Smooth muscle cell (in vitro differentiated cells): ENCODE measurements at regions not wholly inside any gene's neighbourhood (a gene's known extent, or its start where the extent isn't known, plus 50 kb on each side); places are given as distances from the start of the nearest gene placed in this dataset.

Experiments used
- DNase-seq: peaks from one replicate; lab custom pipeline; 2025; ENCODE audit not compliant: unreplicated experiment; lab: John Stamatoyannopoulos, UW
- H2AFZ ChIP-seq: fragments of 200-600 bp; sonication (generic); 2 replicates; pipeline ENCODE4 v1.6.0; 2016; ENCODE audit warnings: antibody characterized with exemption, low read depth, mild to moderate bottlenecking
- H3F3A ChIP-seq: fragments of 200-600 bp; sonication (generic); 2 replicates; pipeline ENCODE4 v1.6.0; 2017; ENCODE audit warnings: antibody characterized with exemption, low read depth
- H3K27ac ChIP-seq: fragments of 200-600 bp; sonication (generic); 2 replicates; pipeline ENCODE4 v1.5.1; 2016; ENCODE audit warnings: low read depth, mild to moderate bottlenecking
- H3K27me3 ChIP-seq: fragments of 200-600 bp; sonication (generic); 2 replicates; pipeline ENCODE4 v1.6.1; 2016; ENCODE audit warnings: low read depth, mild to moderate bottlenecking
- H3K36me3 ChIP-seq: fragments of 200-600 bp; sonication (generic); 2 replicates; pipeline ENCODE4 v1.5.1; 2016; ENCODE audit warnings: low read depth
- H3K4me1 ChIP-seq: fragments of 200-600 bp; sonication (generic); 2 replicates; pipeline ENCODE4 v1.5.1; 2016; ENCODE audit warnings: low read depth
- H3K4me2 ChIP-seq: fragments of 200-600 bp; sonication (generic); 2 replicates; pipeline ENCODE4 v1.6.0; 2016; ENCODE audit warnings: mild to moderate bottlenecking
- H3K4me3 ChIP-seq: fragments of 200-600 bp; sonication (generic); 2 replicates; pipeline ENCODE4 v1.5.1; 2016; ENCODE audit warnings: mild to moderate bottlenecking
- H3K79me2 ChIP-seq: fragments of 200-600 bp; sonication (generic); 2 replicates; pipeline ENCODE4 v1.6.0; 2016; ENCODE audit warnings: low read depth, mild to moderate bottlenecking
- H3K9ac ChIP-seq: fragments of 200-600 bp; sonication (generic); 2 replicates; pipeline ENCODE4 v1.6.0; 2016; ENCODE audit warnings: low read depth
- H3K9me3 ChIP-seq: fragments of 200-600 bp; sonication (generic); replicated peaks from 2 replicates; pipeline ENCODE4 v1.5.1; 2016; ENCODE audit warnings: low read depth
- H4K20me1 ChIP-seq: fragments of 200-600 bp; sonication (generic); 2 replicates; pipeline ENCODE4 v1.6.0; 2016; ENCODE audit warnings: low read depth
- CTCF ChIP-seq: fragments of 200-600 bp; sonication (generic); IDR thresholded peaks from 2 replicates; pipeline ENCODE4 v1.5.1; 2017; ENCODE audit warnings: borderline replicate concordance, mild to moderate bottlenecking, antibody characterized with exemption; ENCODE audit not compliant: insufficient read depth, poor library complexity, severe bottlenecking
- WGBS: methylation state at CpG from one replicate; pipeline ENCODE4 v1.1.7; 2016; ENCODE audit warnings: low lambda C conversion rate; 5-methylcytosine and 5-hydroxymethylcytosine counted together

- Histone ChIP-seq H3K4me3 (no peak overlapping the region), H3K4me2 (no peak overlapping the region), H3K79me2 (no peaks in the 10 kb centered on the region), H3K27me3 (no peaks in the 10 kb centered on the region), H3F3A (no peaks in the 10 kb centered on the region), H3K9ac (no peak overlapping the region), H3K36me3 (no peaks in the 10 kb centered on the region), H2AFZ (no peak overlapping the region), H3K9me3 (no peaks in the 10 kb centered on the region), H3K27ac (no peak overlapping the region), H3K4me1 (no peaks in the 10 kb centered on the region), H4K20me1 (no peaks in the 10 kb centered on the region)
- WGBS, result 77% methylated on average over 2 of the region's 2 CpGs
- TF ChIP-seq CTCF, result no peak
- DNase-seq, result no peak
Measured at GRCh38 chr3:86427343-86427742, 563.6 kb downstream of the VGLL3 start.

DNA sequence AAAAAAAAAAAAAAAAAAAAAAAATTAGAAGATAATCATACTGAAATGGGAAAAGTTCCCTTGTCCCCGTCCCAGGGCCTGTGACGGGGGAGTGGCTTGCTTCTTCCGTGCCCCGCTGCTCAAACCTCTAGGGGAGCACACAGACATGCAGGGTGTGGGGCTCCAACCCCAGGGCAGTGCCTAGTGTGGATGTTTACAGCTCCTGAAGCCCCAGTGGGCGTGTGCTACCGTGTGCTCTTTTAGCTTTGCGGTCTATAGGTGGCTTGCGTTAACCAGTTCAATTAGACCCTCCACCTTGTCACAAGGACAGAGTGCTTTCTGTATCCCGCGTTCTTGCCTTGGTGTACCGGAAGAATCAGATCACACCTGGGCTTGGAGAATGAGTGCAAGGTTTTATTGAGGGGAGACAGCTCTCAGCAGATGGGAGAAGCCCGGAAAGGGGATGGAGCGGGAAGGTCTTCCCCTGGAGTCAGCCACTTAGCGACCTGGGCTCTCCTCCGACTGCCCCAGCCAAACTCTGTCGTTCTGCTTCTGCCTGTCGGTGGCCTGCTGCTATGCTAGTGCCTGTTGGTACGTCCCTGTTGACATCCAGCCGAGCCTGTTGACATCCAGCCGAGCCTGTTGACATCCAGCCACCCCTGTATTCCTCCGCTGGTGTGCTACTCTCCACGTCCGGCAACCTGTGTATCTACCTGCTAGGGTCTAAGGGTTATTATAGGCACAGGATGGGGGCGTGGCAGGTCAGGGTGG lies 569.8 kb downstream of the VGLL3 start:
- TF ChIP-seq CTCF, result no peak
- H2AFZ ChIP-seq, result no peak overlapping the region
- no peak overlapping the region for H3K4me3 ChIP-seq
- no peaks in the 10 kb centered on the region for H3K4me1 ChIP-seq
- DNase-seq, result no peak
- no peak overlapping the region for H3K4me2 ChIP-seq
- H3F3A ChIP-seq, result no peaks in the 10 kb centered on the region
- no peak overlapping the region for H3K27ac ChIP-seq
- no peaks in the 10 kb centered on the region for H3K9me3 ChIP-seq
- H3K79me2 ChIP-seq, result no peaks in the 10 kb centered on the region
- H3K36me3 ChIP-seq, result no peaks in the 10 kb centered on the region
- 78% methylated on average over 24 of the region's 24 CpGs for WGBS
- no peaks in the 10 kb centered on the region for H3K27me3 ChIP-seq
- H3K9ac ChIP-seq, result no peak overlapping the region
- H4K20me1 ChIP-seq, result no peaks in the 10 kb centered on the region

- Histone ChIP-seq H3K9me3 (no peaks in the 10 kb centered on the region), H3F3A (no peaks in the 10 kb centered on the region), H3K36me3 (no peaks in the 10 kb centered on the region), H3K27ac (no peak overlapping the region), H3K4me1 (no peaks in the 10 kb centered on the region), H3K79me2 (no peaks in the 10 kb centered on the region), H2AFZ (no peak overlapping the region), H3K4me2 (no peak overlapping the region), H3K9ac (no peak overlapping the region), H3K27me3 (no peaks in the 10 kb centered on the region), H3K4me3 (no peak overlapping the region), H4K20me1 (no peaks in the 10 kb centered on the region)
- 56% methylated on average over 2 of the region's 2 CpGs for WGBS
- no peak for DNase-seq
- TF ChIP-seq CTCF, result no peak
Measured at GRCh38 chr3:86418861-86419260, 572.1 kb downstream of the VGLL3 start.

DNA sequence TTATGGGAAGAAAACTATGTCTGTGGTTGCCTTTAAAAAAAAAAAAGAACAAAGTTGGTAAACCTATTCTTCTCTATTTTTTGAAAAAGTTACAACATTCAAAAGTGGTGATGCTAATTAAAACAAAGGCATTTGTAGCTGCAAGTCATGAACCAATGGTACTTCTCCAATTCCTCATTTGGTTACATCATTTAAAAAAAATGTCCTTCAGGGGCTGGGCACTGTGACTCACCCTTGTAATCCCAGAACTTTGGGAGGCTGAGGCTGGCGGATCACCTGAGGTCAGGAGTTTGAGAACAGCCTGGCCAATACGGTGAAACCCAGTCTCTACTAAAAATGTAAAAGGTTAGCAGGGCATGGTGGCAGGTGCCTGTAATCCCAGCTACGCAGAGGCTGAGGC lies 574.6 kb downstream of the VGLL3 start:
- no peak overlapping the region for H3K9ac ChIP-seq
- no peaks in the 10 kb centered on the region for H3K9me3 ChIP-seq
- no peaks in the 10 kb centered on the region for H3F3A ChIP-seq
- H4K20me1 ChIP-seq, result no peaks in the 10 kb centered on the region
- peaks cover under 1% of the 10 kb centered on the region for H3K4me1 ChIP-seq
- H3K4me2 ChIP-seq, result no peak overlapping the region
- no peaks in the 10 kb centered on the region for H3K79me2 ChIP-seq
- H3K27me3 ChIP-seq, result no peaks in the 10 kb centered on the region
- TF ChIP-seq CTCF, result no peak
- H3K36me3 ChIP-seq, result no peaks in the 10 kb centered on the region
- no peak overlapping the region for H2AFZ ChIP-seq
- WGBS, result 56% methylated on average over 3 of the region's 3 CpGs
- no peak overlapping the region for H3K4me3 ChIP-seq
- DNase-seq, result no peak
- H3K27ac ChIP-seq, result no peak overlapping the region
